ENCODE measurements at regions not wholly inside any gene's neighbourhood (a gene's known extent, or its start where the extent isn't known, plus 50 kb on each side); places are given as distances from the start of the nearest gene placed in this dataset.
"Not testable (repeated sequence)": the region's sequence is repeated elsewhere in the genome, so short reads cannot be mapped to it uniquely, and the experiment has no call there.

DNA sequence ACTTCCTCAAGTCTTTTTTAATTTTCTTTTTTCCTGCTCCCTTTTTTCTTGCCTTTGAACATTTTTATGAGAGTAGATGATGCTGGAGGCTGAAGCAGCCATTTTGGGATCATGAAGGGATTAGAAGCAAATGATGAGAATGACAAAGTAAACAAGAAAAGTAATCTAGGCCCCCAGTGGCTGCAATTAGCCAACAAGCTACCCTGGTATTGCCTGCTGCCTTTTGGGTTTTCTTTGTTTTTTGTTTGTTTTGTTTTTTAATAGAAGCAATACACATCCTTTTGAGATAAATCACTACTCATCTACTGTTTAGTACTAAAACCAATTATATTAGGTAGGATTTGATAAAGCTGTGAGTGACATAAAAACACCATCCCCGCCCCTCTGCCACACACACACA lies 280.7 kb upstream of the ADGRL2 start:
- H3K9me3 Mint-ChIP-seq = no peaks in the 10 kb centered on the region
- no peaks in the 10 kb centered on the region for H3K4me1 Mint-ChIP-seq (ENCODE audit: low read depth)
- no peak for DNase-seq (ENCODE audit: low spot score)
- H3K36me3 Mint-ChIP-seq (ENCODE audit: low read depth) = no peaks in the 10 kb centered on the region
- no peaks in the 10 kb centered on the region for H3K27me3 Mint-ChIP-seq (ENCODE audit: insufficient read depth)
- no peak overlapping the region for H3K4me3 Mint-ChIP-seq
- H3K27ac Mint-ChIP-seq = no peak overlapping the region
- intact Hi-C loops (cut with micrococcal nuclease) = no loop called here

GRCh38 chr1:81517987-81518386 lies 282.7 kb upstream of the ADGRL2 start:
- intact Hi-C loops (cut with micrococcal nuclease) = no loop called here
- no peak for DNase-seq (ENCODE audit: low spot score)
- H3K27me3 Mint-ChIP-seq (ENCODE audit: insufficient read depth) = no peaks in the 10 kb centered on the region
- H3K36me3 Mint-ChIP-seq (ENCODE audit: low read depth) = no peaks in the 10 kb centered on the region
- H3K9me3 Mint-ChIP-seq = no peaks in the 10 kb centered on the region
- no peaks in the 10 kb centered on the region for H3K4me1 Mint-ChIP-seq (ENCODE audit: low read depth)
- H3K4me3 Mint-ChIP-seq = no peak overlapping the region
- H3K27ac Mint-ChIP-seq = no peak overlapping the region

DNA sequence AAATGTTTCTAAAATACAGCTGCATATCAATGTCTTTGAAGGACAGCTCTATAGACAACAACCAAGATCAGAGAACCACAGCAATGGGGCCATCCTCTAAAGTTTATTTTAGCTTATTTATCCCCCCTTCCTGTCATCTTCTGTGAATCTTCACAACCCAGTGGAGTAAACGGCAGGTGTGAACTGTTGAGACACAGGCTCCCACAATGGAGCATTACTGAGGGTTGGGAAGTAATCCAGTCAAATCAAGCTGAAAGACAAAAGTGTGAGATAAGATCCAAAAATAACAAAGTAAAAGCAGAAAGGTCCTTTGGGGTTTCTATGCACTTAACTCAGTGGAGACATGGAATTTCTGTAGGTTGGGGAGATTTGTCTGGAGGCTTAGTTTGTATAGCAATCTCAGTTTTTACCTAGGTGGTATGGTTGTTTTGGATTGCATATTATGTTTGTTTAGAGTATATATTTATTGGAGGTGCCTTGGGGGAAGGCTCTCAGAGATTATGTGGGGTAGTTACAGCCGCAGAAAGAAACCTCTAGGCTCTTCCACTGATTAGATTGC lies 286.9 kb upstream of the ADGRL2 start:
- H3K27ac Mint-ChIP-seq = no peak overlapping the region
- no peak overlapping the region for H3K4me3 Mint-ChIP-seq
- DNase-seq (ENCODE audit: low spot score) = no peak
- no peaks in the 10 kb centered on the region for H3K9me3 Mint-ChIP-seq
- no peaks in the 10 kb centered on the region for H3K27me3 Mint-ChIP-seq (ENCODE audit: insufficient read depth)
- H3K4me1 Mint-ChIP-seq (ENCODE audit: low read depth) = no peaks in the 10 kb centered on the region
- no peaks in the 10 kb centered on the region for H3K36me3 Mint-ChIP-seq (ENCODE audit: low read depth)
- intact Hi-C loops (cut with micrococcal nuclease) = no loop called here

DNA sequence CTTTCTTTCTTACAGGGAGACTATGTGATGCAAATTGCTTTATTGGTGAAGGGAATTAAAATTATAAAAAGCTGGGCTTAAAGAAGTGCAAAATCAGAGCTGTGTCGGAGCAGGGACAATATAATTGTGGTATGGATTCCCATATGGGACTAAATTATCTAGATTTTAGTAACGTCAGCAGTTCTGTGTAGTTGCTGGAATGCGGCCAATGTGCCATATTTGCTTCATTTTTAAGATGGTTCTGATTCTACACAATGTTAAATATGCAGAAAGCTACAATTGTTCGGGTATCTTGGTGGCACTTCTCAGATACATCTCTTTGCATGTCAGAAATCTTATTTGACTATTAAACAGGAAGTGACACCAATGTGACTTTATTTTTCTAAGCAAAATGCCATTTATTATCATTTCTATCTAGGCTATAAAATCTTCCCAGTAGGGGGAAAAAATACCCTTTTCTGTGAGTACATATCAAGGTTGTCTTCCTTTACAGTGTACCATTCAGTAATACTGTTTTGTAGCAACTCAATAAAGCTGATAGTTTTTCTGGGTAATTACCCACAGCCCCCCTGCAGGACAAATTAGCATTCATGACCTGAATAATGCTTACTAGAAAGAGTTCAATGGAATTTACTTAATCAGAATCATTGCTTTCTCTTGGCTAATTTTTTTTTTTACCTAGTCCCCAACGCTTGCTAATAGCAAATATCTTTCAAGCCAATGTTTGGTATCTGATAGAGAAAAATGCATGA lies 288.3 kb upstream of the ADGRL2 start:
- Mint-ChIP-seq H3K9me3 (no peaks in the 10 kb centered on the region), H3K27ac (no peak overlapping the region), H3K4me3 (no peak overlapping the region), H3K36me3 (ENCODE audit: low read depth) (no peaks in the 10 kb centered on the region), H3K27me3 (ENCODE audit: insufficient read depth) (no peaks in the 10 kb centered on the region), H3K4me1 (ENCODE audit: low read depth) (no peaks in the 10 kb centered on the region)
- no peak for DNase-seq (ENCODE audit: low spot score)
- intact Hi-C loops (cut with micrococcal nuclease) = no loop called here

DNA sequence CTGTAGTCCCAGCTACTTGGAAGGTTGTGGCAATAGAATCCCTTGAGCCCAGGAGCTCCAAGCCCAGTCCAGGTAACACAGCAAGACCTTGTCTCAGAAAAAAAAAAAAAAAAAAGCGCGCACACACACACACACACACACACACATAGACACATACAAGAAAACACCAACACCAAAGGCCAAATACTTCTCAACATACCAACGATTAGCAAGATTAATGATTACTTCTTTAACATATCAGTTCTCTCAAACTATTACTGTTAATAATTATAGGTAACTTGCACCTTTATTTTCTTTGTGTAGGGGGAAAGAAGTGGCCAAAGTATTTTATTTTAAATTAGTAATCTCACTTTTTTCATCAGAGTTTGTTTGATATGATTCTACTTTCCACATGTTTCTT lies 289.5 kb upstream of the ADGRL2 start:
- Mint-ChIP-seq H3K4me1 (ENCODE audit: low read depth) (no peaks in the 10 kb centered on the region), H3K36me3 (ENCODE audit: low read depth) (no peaks in the 10 kb centered on the region), H3K27ac (no peak overlapping the region), H3K9me3 (no peaks in the 10 kb centered on the region), H3K4me3 (no peak overlapping the region), H3K27me3 (ENCODE audit: insufficient read depth) (no peaks in the 10 kb centered on the region)
- intact Hi-C loops (cut with micrococcal nuclease) = no loop called here
- no peak for DNase-seq (ENCODE audit: low spot score)

DNA sequence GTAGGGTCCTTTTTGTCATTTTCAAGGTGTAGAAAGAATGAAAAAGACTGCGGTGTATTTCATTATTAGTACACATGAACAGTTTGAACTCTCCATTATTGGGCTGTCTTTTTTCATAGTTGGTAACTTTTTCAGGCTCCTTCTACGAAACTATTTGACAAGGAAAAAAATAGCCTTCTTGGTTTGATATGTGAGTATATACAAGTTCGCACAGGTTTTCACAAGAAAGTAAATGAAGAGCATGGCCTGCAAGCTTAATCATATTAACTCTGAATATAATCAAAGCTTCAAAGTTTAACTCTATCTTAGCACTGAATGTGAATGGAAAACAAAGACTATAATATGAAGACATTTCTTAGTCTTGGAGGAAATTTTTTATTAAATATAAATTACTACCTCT lies 290.0 kb upstream of the ADGRL2 start:
- intact Hi-C loops (cut with micrococcal nuclease) = no loop called here
- Mint-ChIP-seq H3K9me3 (no peaks in the 10 kb centered on the region), H3K36me3 (ENCODE audit: low read depth) (no peaks in the 10 kb centered on the region), H3K27me3 (ENCODE audit: insufficient read depth) (no peaks in the 10 kb centered on the region), H3K4me1 (ENCODE audit: low read depth) (no peaks in the 10 kb centered on the region), H3K4me3 (no peak overlapping the region), H3K27ac (no peak overlapping the region)
- DNase-seq (ENCODE audit: low spot score) = no peak

DNA sequence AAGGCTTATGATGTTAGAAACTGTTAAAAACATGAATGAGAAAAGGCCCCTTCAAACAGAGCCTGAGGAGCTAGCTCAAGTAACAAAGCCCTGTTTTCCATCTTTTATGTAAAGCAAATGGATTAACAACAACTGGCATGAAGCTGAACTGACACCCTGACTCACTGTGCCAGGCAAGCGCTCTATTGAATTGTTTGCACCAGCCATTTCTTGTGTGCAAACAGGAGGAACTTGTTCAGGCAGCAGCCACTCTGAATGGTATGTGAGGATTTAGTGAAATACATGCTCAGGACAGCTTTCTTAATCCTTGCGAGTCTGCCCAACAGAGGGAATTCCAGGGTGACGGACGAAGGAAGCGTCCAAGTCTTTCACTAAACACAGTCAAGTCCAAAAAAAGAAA lies 291.1 kb upstream of the ADGRL2 start:
- DNase-seq (ENCODE audit: low spot score) = no peak
- Mint-ChIP-seq H3K27me3 (ENCODE audit: insufficient read depth) (no peaks in the 10 kb centered on the region), H3K4me3 (no peak overlapping the region), H3K9me3 (no peaks in the 10 kb centered on the region), H3K27ac (no peak overlapping the region), H3K4me1 (ENCODE audit: low read depth) (no peaks in the 10 kb centered on the region), H3K36me3 (ENCODE audit: low read depth) (no peaks in the 10 kb centered on the region)
- intact Hi-C loops (cut with micrococcal nuclease) = no loop called here

DNA sequence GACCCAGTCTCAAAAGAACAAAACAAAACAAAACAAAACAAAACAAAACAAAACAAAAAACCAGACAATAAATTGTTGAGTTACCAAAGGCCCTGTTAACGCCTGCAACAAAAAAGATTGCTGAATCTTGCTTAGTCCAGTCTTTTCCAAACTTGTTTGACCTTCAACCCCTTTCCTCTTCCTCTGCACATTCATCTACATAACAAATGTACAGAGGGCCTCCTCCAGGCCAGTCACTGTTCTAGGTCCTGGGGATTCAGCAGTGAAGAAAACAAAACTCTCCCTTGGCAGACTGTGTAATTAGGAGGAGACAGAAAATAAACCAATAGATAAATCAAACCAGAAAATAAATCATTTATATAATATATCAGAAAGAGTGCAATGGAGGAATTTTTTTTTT lies 294.0 kb upstream of the ADGRL2 start:
- Mint-ChIP-seq H3K4me3 (no peak overlapping the region), H3K27me3 (ENCODE audit: insufficient read depth) (no peaks in the 10 kb centered on the region), H3K36me3 (ENCODE audit: low read depth) (no peaks in the 10 kb centered on the region), H3K27ac (no peak overlapping the region), H3K9me3 (no peaks in the 10 kb centered on the region), H3K4me1 (ENCODE audit: low read depth) (no peaks in the 10 kb centered on the region)
- intact Hi-C loops (cut with micrococcal nuclease) = no loop called here
- DNase-seq (ENCODE audit: low spot score) = no peak

DNA sequence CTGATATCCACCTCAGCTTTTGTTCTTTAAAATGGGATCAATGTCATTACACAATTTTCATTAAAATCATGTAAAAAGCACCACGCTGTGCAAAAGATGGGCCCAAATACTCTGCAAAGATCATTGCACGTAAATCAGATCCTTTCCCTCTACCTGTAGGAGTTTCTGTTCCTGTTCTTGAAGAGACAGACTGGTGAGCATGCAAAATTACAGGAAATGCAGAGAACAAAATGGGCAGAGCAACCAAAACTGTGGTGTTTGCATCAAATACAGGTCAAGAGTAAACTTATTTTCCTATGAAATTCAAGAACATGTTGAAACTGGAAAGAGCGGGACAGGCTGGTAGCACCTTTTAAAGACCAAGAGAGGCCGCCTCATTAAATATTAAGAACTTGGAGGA lies 294.9 kb upstream of the ADGRL2 start:
- no peak overlapping the region for H3K4me3 Mint-ChIP-seq
- intact Hi-C loops (cut with micrococcal nuclease) = no loop called here
- no peak overlapping the region for H3K27ac Mint-ChIP-seq
- DNase-seq (ENCODE audit: low spot score) = no peak
- H3K36me3 Mint-ChIP-seq (ENCODE audit: low read depth) = no peaks in the 10 kb centered on the region
- no peaks in the 10 kb centered on the region for H3K4me1 Mint-ChIP-seq (ENCODE audit: low read depth)
- H3K27me3 Mint-ChIP-seq (ENCODE audit: insufficient read depth) = no peaks in the 10 kb centered on the region
- H3K9me3 Mint-ChIP-seq = no peaks in the 10 kb centered on the region

DNA sequence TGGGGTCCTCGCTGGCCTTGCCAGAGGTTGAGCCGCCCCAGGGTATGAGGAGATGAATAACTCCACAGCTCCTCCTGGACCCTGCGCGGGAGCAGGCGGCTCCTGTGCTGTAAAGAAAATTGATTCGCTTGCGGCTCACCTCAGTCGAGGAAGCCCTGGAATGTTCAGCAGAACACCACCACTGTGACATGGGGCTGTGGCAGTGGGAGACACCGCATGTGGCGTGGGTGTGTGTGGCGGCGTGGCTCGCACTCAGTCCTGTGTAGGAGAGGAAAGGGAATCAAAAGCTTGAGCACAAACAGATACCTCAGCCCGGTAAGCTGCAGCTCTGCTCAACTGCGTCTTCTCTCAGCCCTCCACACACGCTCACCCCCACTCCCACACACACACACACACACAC lies 295.9 kb upstream of the ADGRL2 start:
- intact Hi-C loops (cut with micrococcal nuclease); H3K4me3 Mint-ChIP-seq; DNase-seq (ENCODE audit: low spot score); H3K4me1 Mint-ChIP-seq (ENCODE audit: low read depth); H3K9me3 Mint-ChIP-seq; H3K27me3 Mint-ChIP-seq (ENCODE audit: insufficient read depth); H3K36me3 Mint-ChIP-seq (ENCODE audit: low read depth); H3K27ac Mint-ChIP-seq: not testable (repeated sequence)

DNA sequence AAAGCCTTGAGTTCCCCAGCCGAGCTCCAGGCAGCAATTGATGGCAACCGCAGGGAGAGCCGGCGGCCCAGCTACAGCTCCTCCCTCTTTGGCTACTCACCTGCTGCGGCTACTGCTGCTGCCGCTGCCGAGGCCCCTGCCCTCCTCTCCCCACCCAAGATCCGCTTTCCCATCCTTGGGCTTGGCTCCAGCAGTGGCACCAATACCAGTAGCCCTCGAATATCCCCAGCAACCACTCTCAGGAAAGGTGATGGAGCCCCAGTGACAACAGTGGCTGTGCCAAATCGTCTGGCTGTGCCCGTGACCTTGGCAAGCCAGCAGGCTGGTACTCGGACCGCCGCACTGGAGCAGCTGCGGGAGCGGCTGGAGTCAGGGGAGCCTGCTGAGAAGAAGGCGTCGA lies 298.0 kb upstream of the ADGRL2 start:
- H3K27me3 Mint-ChIP-seq (ENCODE audit: insufficient read depth); DNase-seq (ENCODE audit: low spot score): not testable (repeated sequence)

GRCh38 chr1:81501485-81501884 lies 299.2 kb upstream of the ADGRL2 start:
- H3K4me1 Mint-ChIP-seq (ENCODE audit: low read depth); H3K9me3 Mint-ChIP-seq; DNase-seq (ENCODE audit: low spot score); H3K36me3 Mint-ChIP-seq (ENCODE audit: low read depth); intact Hi-C loops (cut with micrococcal nuclease); H3K27ac Mint-ChIP-seq; H3K27me3 Mint-ChIP-seq (ENCODE audit: insufficient read depth); H3K4me3 Mint-ChIP-seq: not testable (repeated sequence)

More for the DNA sequence above, 298.0 kb upstream of the ADGRL2 start:
- H3K4me1 Mint-ChIP-seq (ENCODE audit: low read depth); H3K36me3 Mint-ChIP-seq (ENCODE audit: low read depth); H3K4me3 Mint-ChIP-seq; H3K27ac Mint-ChIP-seq; intact Hi-C loops (cut with micrococcal nuclease); H3K9me3 Mint-ChIP-seq: not testable (repeated sequence)

- no peak for DNase-seq (ENCODE audit: low spot score)
- H3K27ac Mint-ChIP-seq = no peak overlapping the region
- no peak overlapping the region for H3K4me3 Mint-ChIP-seq
- no peaks in the 10 kb centered on the region for H3K27me3 Mint-ChIP-seq (ENCODE audit: insufficient read depth)
- H3K4me1 Mint-ChIP-seq (ENCODE audit: low read depth) = no peaks in the 10 kb centered on the region
- no peaks in the 10 kb centered on the region for H3K36me3 Mint-ChIP-seq (ENCODE audit: low read depth)
- no peaks in the 10 kb centered on the region for H3K9me3 Mint-ChIP-seq
- intact Hi-C loops (cut with micrococcal nuclease) = no loop called here
Observed at GRCh38 chr1:81499487-81499886, 301.2 kb upstream of the ADGRL2 start.

Data from activated T-helper 1 cell treated with anti-CD3 and anti-CD28 coated beads, Interleukin-12 subunit alpha, Interleukin-12 subunit beta, Interleukin-2, Interleukin-4 antibody, amounts not matched to agents 30 ng/mL and 10 ng/mL and 1 ng/mL, durations not matched to agents 14 hours and 24 hours and 36 hours (primary cell).